ENCODE measurements at regions not wholly inside any gene's neighbourhood (a gene's known extent, or its start where the extent isn't known, plus 50 kb on each side); places are given as distances from the start of the nearest gene placed in this dataset.

DNA sequence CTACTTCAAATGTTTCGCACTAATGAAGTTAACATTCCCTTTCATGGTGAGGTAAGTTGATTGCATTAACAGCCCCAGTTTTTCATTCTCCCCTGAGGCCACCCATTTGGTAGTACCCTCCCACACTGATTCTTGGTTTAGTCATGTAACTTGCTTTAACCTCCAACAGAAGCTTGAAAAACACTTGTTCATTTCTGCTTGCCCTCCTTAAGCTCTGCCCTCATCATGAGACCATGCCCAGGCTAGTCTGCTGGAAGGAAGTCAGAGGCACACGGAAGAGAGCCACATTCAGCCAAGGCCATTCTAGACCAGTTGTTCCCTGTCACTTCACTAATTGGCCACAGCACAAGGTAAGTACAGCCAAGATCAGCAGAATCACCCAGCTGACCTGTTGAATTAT lies 50.7 kb upstream of the CD44 start:
- TF ChIP-seq, protein P1, sequence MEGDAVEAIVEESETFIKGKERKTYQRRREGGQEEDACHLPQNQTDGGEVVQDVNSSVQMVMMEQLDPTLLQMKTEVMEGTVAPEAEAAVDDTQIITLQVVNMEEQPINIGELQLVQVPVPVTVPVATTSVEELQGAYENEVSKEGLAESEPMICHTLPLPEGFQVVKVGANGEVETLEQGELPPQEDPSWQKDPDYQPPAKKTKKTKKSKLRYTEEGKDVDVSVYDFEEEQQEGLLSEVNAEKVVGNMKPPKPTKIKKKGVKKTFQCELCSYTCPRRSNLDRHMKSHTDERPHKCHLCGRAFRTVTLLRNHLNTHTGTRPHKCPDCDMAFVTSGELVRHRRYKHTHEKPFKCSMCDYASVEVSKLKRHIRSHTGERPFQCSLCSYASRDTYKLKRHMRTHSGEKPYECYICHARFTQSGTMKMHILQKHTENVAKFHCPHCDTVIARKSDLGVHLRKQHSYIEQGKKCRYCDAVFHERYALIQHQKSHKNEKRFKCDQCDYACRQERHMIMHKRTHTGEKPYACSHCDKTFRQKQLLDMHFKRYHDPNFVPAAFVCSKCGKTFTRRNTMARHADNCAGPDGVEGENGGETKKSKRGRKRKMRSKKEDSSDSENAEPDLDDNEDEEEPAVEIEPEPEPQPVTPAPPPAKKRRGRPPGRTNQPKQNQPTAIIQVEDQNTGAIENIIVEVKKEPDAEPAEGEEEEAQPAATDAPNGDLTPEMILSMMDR (conservative IDR thresholded peaks at IDR 0.05; ENCODE audit: low read depth, low read length), result no peak
- no peak for TF ChIP-seq EZH2phosphoT487 (IDR thresholded peaks at IDR 0.05; ENCODE audit: borderline replicate concordance, low read length)

All from PC-3 (cell line).